H9 (cell line): ENCODE measurements at regions not wholly inside any gene's neighbourhood (a gene's known extent, or its start where the extent isn't known, plus 50 kb on each side); places are given as distances from the start of the nearest gene placed in this dataset.

Experiments used
- DNase-seq: peaks from one replicate; pipeline ENCODE4 v3.0.0-alpha.2; 2017
- H2AFZ ChIP-seq: one replicate; pipeline ENCODE4 v1.6.1; 2013; ENCODE audit warnings: mild to moderate bottlenecking, low read length, control low read depth, moderate library complexity
- H2AK5ac ChIP-seq: 2 replicates; pipeline ENCODE4 v1.6.1; 2013; ENCODE audit warnings: low read length, control low read depth, mixed read lengths; ENCODE audit not compliant: insufficient read length
- H2BK120ac ChIP-seq: one replicate; pipeline ENCODE4 v1.6.1; 2013; ENCODE audit warnings: low read depth, mild to moderate bottlenecking, low read length, control low read depth, inconsistent platforms; ENCODE audit not compliant: poor library complexity, severe bottlenecking
- H2BK12ac ChIP-seq: 2 replicates; pipeline ENCODE4 v1.6.1; 2013; ENCODE audit warnings: low read length, control low read depth, mixed read lengths, low read depth; ENCODE audit not compliant: insufficient read length
- H2BK15ac ChIP-seq: 2 replicates; pipeline ENCODE4 v1.6.1; 2013; ENCODE audit warnings: low read depth, low read length, control low read depth
- H2BK20ac ChIP-seq: one replicate; pipeline ENCODE4 v1.6.1; 2013; ENCODE audit warnings: low read depth, mild to moderate bottlenecking, low read length, control low read depth, inconsistent platforms; ENCODE audit not compliant: poor library complexity, severe bottlenecking
- H2BK5ac ChIP-seq: 2 replicates; pipeline ENCODE4 v1.6.1; 2013; ENCODE audit warnings: low read length, control low read depth, mixed read lengths; ENCODE audit not compliant: insufficient read length
- H3K14ac ChIP-seq: 2 replicates; pipeline ENCODE4 v1.6.1; 2013; ENCODE audit warnings: low read length, control low read depth; ENCODE audit not compliant: insufficient read depth
- H3K18ac ChIP-seq: 2 replicates; pipeline ENCODE4 v1.6.1; 2013; ENCODE audit warnings: low read depth, mild to moderate bottlenecking, mixed read lengths, low read length, control low read depth; ENCODE audit not compliant: insufficient read length
- H3K23ac ChIP-seq: 2 replicates; pipeline ENCODE4 v1.6.1; 2013; ENCODE audit warnings: low read length, control low read depth, mixed read lengths, low read depth; ENCODE audit not compliant: insufficient read length
- H3K23me2 ChIP-seq: 2 replicates; pipeline ENCODE4 v1.6.1; 2013; ENCODE audit warnings: low read depth, mild to moderate bottlenecking, mixed read lengths, low read length, control low read depth; ENCODE audit not compliant: insufficient read length, poor library complexity, severe bottlenecking
- H3K27ac ChIP-seq: 2 replicates; pipeline ENCODE4 v1.5.1; 2013; ENCODE audit warnings: low read length, control low read depth, mixed read lengths, low read depth; ENCODE audit not compliant: insufficient read length
- H3K27me3 ChIP-seq: 2 replicates; pipeline ENCODE4 v1.6.1; 2013; ENCODE audit warnings: low read length, control low read depth, inconsistent platforms; ENCODE audit not compliant: insufficient read depth
- H3K4ac ChIP-seq: 2 replicates; pipeline ENCODE4 v1.6.1; 2013; ENCODE audit warnings: low read depth, mild to moderate bottlenecking, control low read depth, inconsistent platforms, low read length, moderate library complexity
- H3K4me1 ChIP-seq: 2 replicates; pipeline ENCODE4 v1.6.1; 2013; ENCODE audit warnings: low read length, control low read depth, inconsistent platforms; ENCODE audit not compliant: insufficient read depth
- H3K4me2 ChIP-seq: 2 replicates; pipeline ENCODE4 v1.6.1; 2013; ENCODE audit warnings: low read length, control low read depth, mixed read lengths; ENCODE audit not compliant: insufficient read length, insufficient read depth
- H3K56ac ChIP-seq: 2 replicates; pipeline ENCODE4 v1.6.1; 2013; ENCODE audit warnings: low read depth, mild to moderate bottlenecking, mixed read lengths, low read length, control low read depth; ENCODE audit not compliant: insufficient read length
- H3K79me1 ChIP-seq: 2 replicates; pipeline ENCODE4 v1.6.1; 2013; ENCODE audit warnings: low read depth, mild to moderate bottlenecking, moderate library complexity, low read length, control low read depth, inconsistent platforms; ENCODE audit not compliant: insufficient read depth, poor library complexity, severe bottlenecking
- H3K79me2 ChIP-seq: 2 replicates; pipeline ENCODE4 v1.6.1; 2013; ENCODE audit warnings: low read length, control low read depth, inconsistent platforms; ENCODE audit not compliant: insufficient read depth
- H3K9ac ChIP-seq: 2 replicates; pipeline ENCODE4 v1.6.1; 2013; ENCODE audit warnings: low read length, control low read depth, mixed read lengths; ENCODE audit not compliant: insufficient read length; ENCODE audit errors: extremely low read depth
- H3K9me3 ChIP-seq: one replicate; pipeline ENCODE4 v1.6.1; 2013; ENCODE audit warnings: low read depth, low read length, inconsistent platforms; ENCODE audit not compliant: control insufficient read depth
- H3T11ph ChIP-seq: one replicate; pipeline ENCODE4 v1.6.1; 2013; ENCODE audit warnings: mild to moderate bottlenecking, low read length, control low read depth, inconsistent platforms
- H4K20me1 ChIP-seq: one replicate; pipeline ENCODE4 v1.6.1; 2013; ENCODE audit not compliant: control insufficient read depth, insufficient read length, insufficient read depth
- H4K5ac ChIP-seq: 2 replicates; pipeline ENCODE4 v1.6.1; 2013; ENCODE audit warnings: low read depth, mild to moderate bottlenecking, mixed read lengths, low read length, control low read depth; ENCODE audit not compliant: insufficient read length
- H4K8ac ChIP-seq: replicated peaks from 2 replicates; pipeline ENCODE4 v1.6.1; 2013; ENCODE audit warnings: low read length, control low read depth, mixed read lengths, low read depth; ENCODE audit not compliant: insufficient read length
- H4K91ac ChIP-seq: 2 replicates; pipeline ENCODE4 v1.6.1; 2013; ENCODE audit warnings: low read depth, mild to moderate bottlenecking, moderate library complexity, mixed read lengths, low read length, control low read depth; ENCODE audit not compliant: insufficient read length
- H3K27ac Mint-ChIP-seq, 3 experiments: 2 replicates in 2 of 3; 3 replicates in 1 of 3; pipeline ENCODE4 v1.8.0; 2020 to 2021; ENCODE audit warnings: mixed read lengths in 3 of 3, mild to moderate bottlenecking in 1 of 3, moderate library complexity in 1 of 3
- H3K27me3 Mint-ChIP-seq: 2 replicates; pipeline ENCODE4 v1.8.0; 2021; ENCODE audit warnings: low read depth, mild to moderate bottlenecking, moderate library complexity, mixed read lengths
- H3K36me3 Mint-ChIP-seq, 3 experiments: 2 replicates in 2 of 3; 3 replicates in 1 of 3; pipeline ENCODE4 v1.8.0; 2020 to 2021; ENCODE audit warnings: low read depth in 3 of 3, mixed read lengths in 3 of 3; ENCODE audit not compliant: insufficient read depth in 1 of 3
- H3K4me1 Mint-ChIP-seq, 2 experiments: 2 replicates each; pipeline ENCODE4 v1.8.0; 2020; ENCODE audit warnings: mixed read lengths in 2 of 2
- H3K4me3 Mint-ChIP-seq, 2 experiments: 2 replicates in 1 of 2; 3 replicates in 1 of 2; pipeline ENCODE4 v1.8.0; 2020 to 2021; ENCODE audit warnings: mild to moderate bottlenecking in 2 of 2, mixed read lengths in 2 of 2, moderate library complexity in 1 of 2
- H3K9me3 Mint-ChIP-seq, 2 experiments: 2 replicates in 1 of 2; 3 replicates in 1 of 2; pipeline ENCODE4 v1.8.0; 2020; ENCODE audit warnings: mild to moderate bottlenecking in 2 of 2, mixed read lengths in 2 of 2, moderate library complexity in 1 of 2
- CTCF ChIP-seq: fragments of 200-600 bp; sonication (generic); conservative IDR thresholded peaks from 3 replicates; pipeline ENCODE4 v1.8.0; 2021; ENCODE audit warnings: antibody characterized with exemption, mild to moderate bottlenecking
- WGBS: extraction: QIAGEN DNeasy Blood & Tissue Kit; methylation state at CpG from one replicate; pipeline ENCODE4 v1.1.7; 2013; ENCODE audit warnings: missing lambda C conversion rate, low lambda C conversion rate, mixed read lengths; ENCODE audit not compliant: insufficient read length; ENCODE audit errors: extremely low coverage; 5-methylcytosine and 5-hydroxymethylcytosine counted together

DNA sequence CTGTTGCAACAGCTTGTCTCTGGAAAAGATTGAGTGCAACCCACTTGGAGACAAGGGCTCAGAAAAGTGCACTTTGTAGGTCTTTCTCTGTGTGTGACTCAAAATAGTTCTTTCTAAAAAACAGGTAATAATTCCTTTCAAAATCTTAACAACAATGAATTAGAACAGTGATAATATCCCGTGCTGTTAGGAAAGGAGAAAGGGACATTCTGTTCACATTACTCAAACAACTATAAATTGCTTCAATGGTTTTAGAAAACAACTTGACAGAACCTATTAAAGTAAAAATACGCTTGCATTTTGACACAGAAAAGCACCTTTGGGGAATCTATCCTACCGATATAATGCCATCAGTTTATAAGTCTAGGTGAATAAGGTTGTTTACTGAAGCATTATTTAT is 468.1 kb upstream of the DPP6 start:
- Histone ChIP-seq H2AFZ (no peak overlapping the region), H3K79me2 (no peaks in the 10 kb centered on the region), H3K4ac (no peak overlapping the region), H3K79me1 (no peaks in the 10 kb centered on the region), H3K14ac (no peak overlapping the region), H2BK15ac (no peak overlapping the region), H3K4me1 (no peaks in the 10 kb centered on the region), H3K9me3 (peaks cover 23% of the 10 kb centered on the region), H3K4me2 (no peak overlapping the region), H3K23me2 (no peaks in the 10 kb centered on the region), H3T11ph (no peak overlapping the region), H2BK12ac (no peak overlapping the region), H4K91ac (no peak overlapping the region), H2BK20ac (no peak overlapping the region), H3K27ac (no peak overlapping the region), H2BK120ac (no peak overlapping the region), H3K18ac (no peak overlapping the region), H3K9ac (no peak overlapping the region), H4K5ac (no peak overlapping the region), H2AK5ac (no peak overlapping the region), H4K20me1 (no peaks in the 10 kb centered on the region), H3K27me3 (no peaks in the 10 kb centered on the region), H3K56ac (no peak overlapping the region), H3K23ac (no peak overlapping the region), H2BK5ac (no peak overlapping the region), H4K8ac (no peak overlapping the region)
- Mint-ChIP-seq H3K27ac (no peak overlapping the region), H3K4me1 (no peaks in the 10 kb centered on the region), H3K36me3 (peaks cover 0 to 23% (median 5%) of the 10 kb centered on the region in 3 experiments; a peak in 4 of 7 replicates), H3K9me3 (peaks cover 76 to 87% of the 10 kb centered on the region in 2 experiments), H3K27me3 (peaks cover 6% of the 10 kb centered on the region; the same call in 1 of the 2 replicates), H3K4me3 (no peak overlapping the region)
- no peak for DNase-seq
- WGBS, result no CpG with 5 or more reads among the region's 3 CpGs
- no peak for TF ChIP-seq CTCF
